AG08395 (cell line): ENCODE measurements at regions not wholly inside any gene's neighbourhood (a gene's known extent, or its start where the extent isn't known, plus 50 kb on each side); places are given as distances from the start of the nearest gene placed in this dataset.
"Not testable (repeated sequence)": the region's sequence is repeated elsewhere in the genome, so short reads cannot be mapped to it uniquely, and the experiment has no call there.

Source experiments
- DNase-seq: peaks from one replicate; pipeline ENCODE4 v3.0.0; 2012; ENCODE audit warnings: mixed read lengths, low spot score

DNA sequence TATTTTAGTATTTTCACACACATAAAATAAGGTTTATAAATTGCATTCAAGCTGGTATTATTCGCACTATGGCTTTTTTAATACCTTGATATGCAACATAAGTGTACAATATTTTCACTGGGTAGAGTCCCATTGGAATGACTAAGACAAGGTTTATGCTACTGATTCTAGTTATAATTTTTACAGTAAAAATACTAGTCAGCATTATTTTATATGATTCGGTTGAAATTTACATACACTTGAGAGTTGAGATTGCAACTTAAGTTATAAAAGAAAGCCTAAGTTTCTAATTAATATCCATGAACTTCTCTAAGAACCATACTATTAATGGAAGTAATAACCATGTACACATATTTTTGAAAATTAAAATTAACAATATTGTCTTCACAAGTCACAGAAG, 723.9 kb upstream of the NR2F2 start:
- no peak for DNase-seq

- DNase-seq: no peak
Measured at GRCh38 chr15:95608371-95608770, 722.1 kb upstream of the NR2F2 start.

GRCh38 chr15:95609096-95609495, 721.4 kb upstream of the NR2F2 start:
- DNase-seq: peak; percentile 13

- DNase-seq: no peak
Measured at GRCh38 chr15:95610945-95611344, 719.6 kb upstream of the NR2F2 start.

DNA sequence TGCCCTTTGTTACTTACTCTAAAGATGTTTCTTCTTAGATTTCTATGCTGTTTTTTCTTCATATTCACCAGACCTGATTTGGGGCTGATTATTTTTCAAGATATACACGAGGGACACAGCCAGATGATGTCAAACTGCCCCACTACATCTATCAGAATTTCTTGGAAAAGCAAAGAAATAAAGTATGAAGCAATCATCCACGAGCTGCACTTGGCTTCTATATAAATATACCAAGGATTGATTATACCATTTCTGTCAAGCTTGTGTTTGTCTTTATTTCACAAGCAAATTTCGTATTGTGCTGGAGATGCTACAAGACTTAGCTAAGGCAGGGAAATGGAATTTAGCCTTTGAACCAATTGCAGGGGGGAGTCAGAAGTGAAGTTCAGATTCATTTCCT, 715.1 kb upstream of the NR2F2 start:
- no peak for DNase-seq

DNA sequence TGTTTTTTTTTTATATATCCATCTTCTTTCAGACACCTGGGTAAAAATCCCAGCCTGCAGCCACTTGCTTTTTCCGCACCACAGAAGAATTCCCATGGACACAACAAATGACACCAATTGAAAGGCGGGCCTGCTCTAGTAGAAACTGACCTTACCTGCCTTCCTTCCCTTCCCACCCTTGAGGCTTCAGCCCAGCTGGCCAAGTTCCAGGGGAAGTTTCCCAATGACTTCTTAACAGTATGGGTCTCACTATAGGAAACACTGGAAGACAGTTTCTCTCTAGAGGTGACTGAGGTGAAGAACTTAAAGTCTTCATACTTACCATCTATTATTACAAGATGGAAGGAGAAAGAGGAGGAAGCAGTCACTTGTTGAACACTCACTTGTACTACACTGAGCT, 714.2 kb upstream of the NR2F2 start:
- DNase-seq: no peak

DNA sequence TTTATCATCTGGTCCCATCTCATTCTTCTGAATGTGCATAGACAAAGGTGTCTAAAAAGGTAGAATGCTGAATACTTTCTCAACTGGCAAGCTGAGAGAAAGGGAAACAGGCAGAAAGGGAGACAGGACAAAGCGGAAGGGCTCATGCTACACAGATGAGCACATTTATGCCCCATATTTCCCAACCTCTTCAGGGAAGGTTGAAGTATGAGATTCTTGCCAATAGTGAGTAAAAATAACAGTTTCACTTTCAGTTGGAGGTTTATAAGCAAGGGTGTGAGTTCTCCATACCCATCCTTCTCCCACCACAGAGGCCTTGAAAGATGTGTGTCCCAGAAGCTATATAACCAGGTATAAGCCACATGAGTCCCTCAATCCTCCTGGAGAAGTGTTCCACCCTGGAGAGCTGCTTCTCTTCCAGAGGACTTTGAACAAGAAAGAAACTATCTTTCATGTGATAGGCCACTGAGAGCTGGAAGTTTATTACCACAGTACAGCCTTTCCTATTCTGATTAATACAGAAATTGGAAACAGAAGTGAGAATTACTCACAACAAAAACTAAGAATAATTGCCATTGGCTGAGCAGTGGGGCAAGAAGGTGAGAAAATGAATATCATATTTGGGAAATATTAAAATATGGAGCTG, 709.4 kb upstream of the NR2F2 start:
- no peak for DNase-seq

DNA sequence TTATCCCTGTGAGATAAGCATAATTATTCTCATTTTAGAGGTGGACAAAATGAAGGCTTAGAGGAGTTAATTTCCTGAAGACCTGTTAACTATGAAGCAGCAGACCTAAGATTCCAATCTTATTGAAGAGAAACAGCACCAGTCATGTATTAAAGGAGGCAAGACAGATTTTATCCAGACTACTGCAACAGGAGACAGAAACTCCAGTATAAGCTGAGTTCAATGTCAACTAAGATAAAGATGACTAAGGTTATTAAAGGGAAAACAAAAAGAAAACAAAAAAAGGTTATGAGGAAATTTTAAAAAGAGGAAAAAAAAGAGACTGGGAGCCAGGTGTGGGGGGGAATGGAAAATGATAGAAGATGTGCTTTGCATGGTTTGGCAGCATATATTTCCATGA, 707.7 kb upstream of the NR2F2 start:
- DNase-seq: no peak

GRCh38 chr15:95624100-95624499, 706.4 kb upstream of the NR2F2 start:
- DNase-seq: no peak

DNA sequence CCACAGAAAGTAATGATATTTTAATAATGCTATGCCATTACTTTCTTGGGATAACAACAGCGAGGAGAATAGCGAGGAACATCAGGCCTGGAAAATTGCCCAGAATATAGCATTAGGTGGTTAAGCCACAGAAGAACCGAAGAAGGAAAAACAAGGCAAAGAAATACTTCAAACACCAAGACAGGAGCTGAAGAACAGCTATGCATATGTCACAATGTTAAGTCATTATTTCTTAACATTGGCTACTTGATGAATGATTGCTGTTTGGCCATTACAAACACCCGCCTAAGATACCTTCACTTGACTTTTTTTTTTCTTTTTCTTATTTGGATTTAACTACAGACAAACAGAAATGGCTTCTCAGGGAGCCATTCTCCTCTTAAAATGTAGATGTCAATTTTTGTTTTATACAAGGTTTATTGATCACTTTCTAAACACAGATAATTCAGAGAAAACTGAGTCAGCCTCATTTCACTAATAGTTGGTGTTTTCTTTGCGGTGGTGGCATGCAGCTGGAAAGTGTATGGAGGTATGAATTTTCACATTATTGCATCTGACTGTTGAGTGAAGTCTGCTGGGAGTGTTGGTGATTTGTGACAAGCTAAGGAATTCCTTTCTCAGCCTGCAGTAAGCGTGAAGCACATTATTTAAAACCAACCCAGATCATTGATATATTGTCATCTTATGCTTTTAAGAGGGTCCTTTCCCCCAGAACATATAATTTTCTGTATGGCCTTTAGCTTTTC, 705.7 kb upstream of the NR2F2 start:
- DNase-seq: no peak

DNA sequence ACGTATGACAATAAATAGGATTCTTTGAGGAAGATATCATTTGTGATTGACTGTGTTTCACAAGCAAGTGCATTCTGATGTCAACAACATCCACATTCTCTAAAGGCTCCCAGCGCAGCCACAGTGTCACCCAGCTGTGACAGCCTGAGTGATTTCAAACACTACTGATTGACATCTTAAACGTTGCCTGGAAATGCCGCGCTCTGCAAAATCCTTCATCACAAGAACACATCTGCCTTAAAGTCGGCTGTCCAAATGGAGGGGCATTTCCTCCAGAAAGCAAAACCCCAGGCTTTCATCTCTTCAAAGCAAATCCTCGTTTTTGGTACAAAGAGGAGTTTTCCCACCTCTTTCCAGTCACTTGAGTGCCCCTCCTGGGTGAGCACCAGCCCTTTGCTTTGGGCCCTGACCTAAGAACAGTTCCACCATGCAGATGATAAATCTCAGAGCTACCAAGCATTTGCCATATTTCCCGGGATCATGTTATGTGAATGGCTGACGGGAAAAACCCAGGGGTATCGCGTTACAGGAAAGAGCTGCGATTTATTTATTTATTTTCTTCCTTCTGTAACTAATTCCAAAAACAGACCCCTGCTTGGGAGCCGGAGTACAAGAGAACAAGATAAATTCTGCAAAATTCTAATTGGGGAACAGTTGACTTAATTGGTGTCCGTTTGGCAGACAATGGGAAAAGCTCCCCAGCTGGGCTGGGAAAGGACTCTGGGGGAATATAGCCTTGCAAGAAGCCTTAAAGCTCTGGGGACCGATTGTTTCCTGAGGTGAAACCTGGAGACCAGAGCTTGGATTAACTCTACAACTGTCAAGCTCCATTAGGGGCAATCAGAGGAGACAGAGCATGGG, 703.8 kb upstream of the NR2F2 start:
- no peak for DNase-seq

DNA sequence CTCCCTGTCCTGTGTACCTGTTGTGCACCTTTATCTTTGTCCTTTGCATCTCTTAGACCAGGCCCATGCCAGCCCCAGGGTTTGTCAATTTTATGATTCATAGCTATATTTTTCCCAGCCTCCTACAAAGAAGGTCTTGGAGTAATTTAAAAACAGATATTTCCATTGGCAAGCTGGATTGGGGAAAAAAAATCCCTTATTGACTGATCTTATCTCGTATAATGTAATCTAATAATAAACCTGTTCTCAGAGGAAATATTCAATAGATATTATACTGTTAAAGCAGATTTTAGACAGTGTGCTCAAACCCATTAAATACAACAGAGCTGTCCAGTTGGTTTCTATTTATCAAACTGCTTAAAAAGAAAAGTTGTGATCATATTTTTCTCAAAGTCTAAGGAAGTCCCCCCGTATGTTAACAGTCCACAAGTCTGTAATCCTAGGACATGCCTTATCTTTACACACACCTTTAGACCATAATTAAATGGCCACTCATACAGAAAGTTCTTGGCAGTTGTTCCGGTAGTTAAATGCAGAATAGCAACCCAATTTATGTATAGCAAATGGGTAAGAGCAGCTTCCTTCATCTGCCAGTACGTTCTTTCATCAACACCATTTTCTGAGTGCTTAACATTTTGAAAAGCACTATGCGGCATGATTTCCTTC, 700.9 kb upstream of the NR2F2 start:
- no peak for DNase-seq

GRCh38 chr15:95630683-95631082, 699.8 kb upstream of the NR2F2 start:
- DNase-seq: no peak

DNA sequence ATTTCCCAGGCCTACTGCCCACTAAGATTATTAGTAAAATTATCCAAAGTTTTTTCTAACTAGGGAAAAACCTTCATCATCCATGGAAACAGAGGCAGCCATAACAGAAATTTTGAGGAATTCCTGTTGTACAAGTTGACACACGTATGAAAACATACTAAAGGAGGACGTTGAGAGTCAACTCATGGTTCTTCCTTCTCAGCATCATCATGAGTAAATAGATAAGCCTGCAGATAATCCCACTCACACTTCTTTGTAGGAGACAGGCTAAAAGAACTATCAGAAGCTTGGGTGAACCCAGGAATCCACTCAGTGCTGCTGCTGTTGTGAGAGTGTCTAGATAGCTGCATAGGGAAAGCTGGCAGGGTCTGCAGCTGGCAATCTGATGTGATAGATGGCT, 694.8 kb upstream of the NR2F2 start:
- no peak for DNase-seq

DNA sequence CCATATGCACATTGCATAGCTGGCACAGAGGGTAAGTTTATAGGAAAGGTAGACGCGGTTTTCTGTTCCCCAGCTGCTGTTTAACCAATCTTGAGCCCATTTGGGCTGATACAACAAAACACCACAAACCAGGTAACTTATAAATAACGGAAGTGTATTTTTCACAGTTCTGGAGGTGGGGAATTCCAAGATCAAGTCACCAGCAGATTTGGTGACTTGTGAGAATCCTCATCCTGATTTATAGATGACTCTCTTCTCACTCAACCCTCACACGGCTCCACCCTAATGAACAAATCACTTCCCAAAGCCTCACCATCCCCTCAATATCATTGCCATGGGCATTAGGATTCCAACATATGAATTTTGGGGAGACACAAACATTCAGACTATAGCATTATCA, 694.4 kb upstream of the NR2F2 start:
- DNase-seq: no peak

DNA sequence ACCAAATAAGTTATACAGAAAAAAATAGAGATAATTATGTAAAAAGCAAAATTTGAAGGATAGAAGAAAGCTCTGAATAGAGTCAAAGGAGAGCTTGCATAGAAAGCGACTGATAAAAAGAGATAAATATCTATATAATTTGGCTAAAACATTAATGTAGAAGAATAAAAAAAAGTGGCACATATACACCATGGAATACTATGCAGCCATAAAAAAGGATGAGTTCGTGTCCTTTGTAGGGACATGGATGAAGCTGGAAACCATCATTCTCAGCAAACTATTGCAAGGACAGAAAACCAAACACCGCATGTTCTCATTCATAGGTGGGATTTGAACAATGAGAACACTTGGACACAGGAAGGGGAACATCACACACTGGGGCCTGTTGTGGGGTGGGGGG, 693.3 kb upstream of the NR2F2 start:
- not testable (repeated sequence) for DNase-seq

DNA sequence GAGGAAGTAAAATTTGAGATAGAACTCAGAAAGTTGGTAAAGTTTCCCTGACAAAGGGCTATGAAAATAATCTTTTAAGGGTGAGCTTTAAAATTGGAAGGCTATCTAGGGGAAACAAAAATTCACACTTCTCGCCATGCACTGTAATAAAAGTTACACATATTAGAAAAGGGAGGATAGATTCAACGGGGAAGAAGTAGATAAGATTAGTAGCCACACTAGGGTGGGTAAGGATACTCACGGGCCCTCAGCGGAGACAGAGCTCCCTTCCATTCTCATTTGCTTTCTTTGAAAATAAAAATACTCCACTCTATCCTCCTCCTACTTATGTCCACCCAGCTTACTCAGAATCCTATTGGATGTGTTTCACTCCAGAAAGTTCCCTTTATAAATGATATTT, 691.3 kb upstream of the NR2F2 start:
- no peak for DNase-seq

- no peak for DNase-seq
Measured at GRCh38 chr15:95644100-95644875, 686.2 kb upstream of the NR2F2 start.

- no peak for DNase-seq
Measured at GRCh38 chr15:95645791-95646338, 684.6 kb upstream of the NR2F2 start.

- no peak for DNase-seq
Measured at GRCh38 chr15:95646484-95647273, 683.8 kb upstream of the NR2F2 start.
